ENCODE measurements at regions not wholly inside any gene's neighbourhood (a gene's known extent, or its start where the extent isn't known, plus 50 kb on each side); places are given as distances from the start of the nearest gene placed in this dataset.

GRCh38 chr16:47956916-47957315 lies 198.9 kb downstream of the ABCC12 start:
- TF ChIP-seq PPARA (CRISPR knock-in tag; IDR thresholded peaks at IDR 0.05; ENCODE audit: borderline replicate concordance) (no peak), CSDC2 (CRISPR knock-in tag; IDR thresholded peaks at IDR 0.05) (no peak), ZFP3 (CRISPR knock-in tag; IDR thresholded peaks at IDR 0.05) (no peak), TSHZ2 (CRISPR knock-in tag; IDR thresholded peaks at IDR 0.05) (no peak), GLIS3 (CRISPR knock-in tag; IDR thresholded peaks at IDR 0.05) (no peak), ZNF8 (CRISPR knock-in tag; IDR thresholded peaks at IDR 0.05) (no peak), OSR1 (CRISPR knock-in tag; IDR thresholded peaks at IDR 0.05) (no peak), TCF4 (CRISPR knock-in tag; IDR thresholded peaks at IDR 0.05; ENCODE audit: borderline replicate concordance) (no peak), PATZ1 (CRISPR knock-in tag; IDR thresholded peaks at IDR 0.05; ENCODE audit: borderline replicate concordance) (no peak)
- TF ChIP-seq, protein P1, sequence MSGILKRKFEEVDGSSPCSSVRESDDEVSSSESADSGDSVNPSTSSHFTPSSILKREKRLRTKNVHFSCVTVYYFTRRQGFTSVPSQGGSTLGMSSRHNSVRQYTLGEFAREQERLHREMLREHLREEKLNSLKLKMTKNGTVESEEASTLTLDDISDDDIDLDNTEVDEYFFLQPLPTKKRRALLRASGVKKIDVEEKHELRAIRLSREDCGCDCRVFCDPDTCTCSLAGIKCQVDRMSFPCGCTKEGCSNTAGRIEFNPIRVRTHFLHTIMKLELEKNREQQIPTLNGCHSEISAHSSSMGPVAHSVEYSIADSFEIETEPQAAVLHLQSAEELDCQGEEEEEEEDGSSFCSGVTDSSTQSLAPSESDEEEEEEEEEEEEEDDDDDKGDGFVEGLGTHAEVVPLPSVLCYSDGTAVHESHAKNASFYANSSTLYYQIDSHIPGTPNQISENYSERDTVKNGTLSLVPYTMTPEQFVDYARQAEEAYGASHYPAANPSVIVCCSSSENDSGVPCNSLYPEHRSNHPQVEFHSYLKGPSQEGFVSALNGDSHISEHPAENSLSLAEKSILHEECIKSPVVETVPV (CRISPR knock-in tag; IDR thresholded peaks at IDR 0.05), result no peak
- no peak for ATAC-seq

DNA sequence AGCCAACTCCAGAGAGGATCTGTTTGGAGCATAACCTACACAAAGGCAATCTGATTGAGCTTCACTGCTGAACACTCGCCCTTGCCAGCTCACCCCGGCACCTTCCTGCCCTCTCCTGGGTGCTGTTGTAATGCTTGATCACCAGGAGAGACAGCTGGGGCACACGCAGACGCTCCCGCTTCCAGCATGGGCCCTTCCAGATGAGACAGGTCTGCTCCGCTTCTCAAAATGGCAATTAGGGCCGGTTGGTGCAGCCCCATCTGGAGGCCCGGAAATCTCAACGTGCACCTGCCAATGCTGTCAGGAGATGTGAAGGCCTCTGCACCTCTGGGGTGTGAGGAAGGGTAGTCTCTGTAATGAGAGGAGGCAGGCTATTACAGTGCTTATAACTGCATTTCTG lies 206.1 kb downstream of the ABCC12 start:
- TF ChIP-seq, protein P2, sequence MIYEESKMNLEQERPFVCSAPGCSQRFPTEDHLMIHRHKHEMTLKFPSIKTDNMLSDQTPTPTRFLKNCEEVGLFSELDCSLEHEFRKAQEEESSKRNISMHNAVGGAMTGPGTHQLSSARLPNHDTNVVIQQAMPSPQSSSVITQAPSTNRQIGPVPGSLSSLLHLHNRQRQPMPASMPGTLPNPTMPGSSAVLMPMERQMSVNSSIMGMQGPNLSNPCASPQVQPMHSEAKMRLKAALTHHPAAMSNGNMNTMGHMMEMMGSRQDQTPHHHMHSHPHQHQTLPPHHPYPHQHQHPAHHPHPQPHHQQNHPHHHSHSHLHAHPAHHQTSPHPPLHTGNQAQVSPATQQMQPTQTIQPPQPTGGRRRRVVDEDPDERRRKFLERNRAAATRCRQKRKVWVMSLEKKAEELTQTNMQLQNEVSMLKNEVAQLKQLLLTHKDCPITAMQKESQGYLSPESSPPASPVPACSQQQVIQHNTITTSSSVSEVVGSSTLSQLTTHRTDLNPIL (CRISPR knock-in tag; IDR thresholded peaks at IDR 0.05; ENCODE audit: low read depth), result no peak
- TF ChIP-seq GLIS3 (CRISPR knock-in tag; IDR thresholded peaks at IDR 0.05), result no peak
- TF ChIP-seq ZNF565 (CRISPR knock-in tag; conservative IDR thresholded peaks at IDR 0.05; ENCODE audit: low read depth), result no peak
- TF ChIP-seq POU6F1 (CRISPR knock-in tag; IDR thresholded peaks at IDR 0.05; ENCODE audit: borderline replicate concordance, low read depth), result no peak
- TF ChIP-seq ZC3H10 (CRISPR knock-in tag; IDR thresholded peaks at IDR 0.05), result no peak
- TF ChIP-seq RARB (CRISPR knock-in tag; IDR thresholded peaks at IDR 0.05), result no peak
- TF ChIP-seq PPARA (CRISPR knock-in tag; IDR thresholded peaks at IDR 0.05; ENCODE audit: borderline replicate concordance), result no peak
- no peak for TF ChIP-seq OSR1 (CRISPR knock-in tag; IDR thresholded peaks at IDR 0.05)
- TF ChIP-seq TCF4 (CRISPR knock-in tag; IDR thresholded peaks at IDR 0.05; ENCODE audit: borderline replicate concordance), result no peak
- no peak for TF ChIP-seq CSDC2 (CRISPR knock-in tag; IDR thresholded peaks at IDR 0.05)
- TF ChIP-seq, protein P1 (CRISPR knock-in tag; IDR thresholded peaks at IDR 0.05), result no peak
- no peak for TF ChIP-seq ZNF70 (CRISPR knock-in tag; IDR thresholded peaks at IDR 0.05)
- TF ChIP-seq ZFP3 (CRISPR knock-in tag; IDR thresholded peaks at IDR 0.05), result no peak
- no peak for TF ChIP-seq ZFP30 (CRISPR knock-in tag; IDR thresholded peaks at IDR 0.05)
- TF ChIP-seq ZNF8 (CRISPR knock-in tag; IDR thresholded peaks at IDR 0.05), result no peak
- no peak for TF ChIP-seq BACH2 (CRISPR knock-in tag; IDR thresholded peaks at IDR 0.05; ENCODE audit: borderline replicate concordance)
- TF ChIP-seq ISL1 (CRISPR knock-in tag; IDR thresholded peaks at IDR 0.05), result no peak
- no peak for TF ChIP-seq TOX (CRISPR knock-in tag; IDR thresholded peaks at IDR 0.05; ENCODE audit: borderline replicate concordance)
- TF ChIP-seq ARNTL (CRISPR knock-in tag; IDR thresholded peaks at IDR 0.05; ENCODE audit: borderline replicate concordance, low read depth), result no peak
- TF ChIP-seq SNAI2 (CRISPR knock-in tag; IDR thresholded peaks at IDR 0.05), result no peak
- ATAC-seq, result no peak

Measured in SK-N-SH treated with all-trans-retinoic acid at 6 μM for 48 hours (cell line).